BJ (cell line): ENCODE measurements at regions not wholly inside any gene's neighbourhood (a gene's known extent, or its start where the extent isn't known, plus 50 kb on each side); places are given as distances from the start of the nearest gene placed in this dataset.

Experiments
- CTCF ChIA-PET: fragments of 350-600 bp; formaldehyde crosslinking; extraction: SDS; loops from one replicate; lab custom pipeline; 2021; ENCODE audit warnings: antibody characterized with exemption, inconsistent platforms; lab: Yijun Ruan, JAX
- POLR2A ChIA-PET: fragments of 300-600 bp; sonication (Branson Sonifier 250); formaldehyde crosslinking; extraction: SDS; loops from one replicate; lab custom pipeline; 2021; ENCODE audit warnings: antibody characterized with exemption; lab: Charles Lee
- DNase-seq: peaks from one replicate; pipeline ENCODE4 v3.0.0-alpha.2; 2011; ENCODE audit warnings: low read depth
- H3K27me3 ChIP-seq: 2 replicates; pipeline ENCODE4 v1.6.0; 2011; ENCODE audit warnings: low read length; ENCODE audit not compliant: control insufficient read depth, insufficient read depth
- H3K36me3 ChIP-seq: 2 replicates; pipeline ENCODE4 v1.5.1; 2011; ENCODE audit warnings: low read length; ENCODE audit not compliant: control insufficient read depth, insufficient read depth
- H3K4me3 ChIP-seq: 2 replicates; pipeline ENCODE4 v1.5.1; 2011; ENCODE audit warnings: low read depth, mild to moderate bottlenecking, control low read depth, low read length
- TF ChIP-seq, protein P1 (sequence below): IDR thresholded peaks from 2 replicates; pipeline ENCODE4 v1.5.1; 2011; ENCODE audit warnings: low read depth, mild to moderate bottlenecking, control low read depth, inconsistent platforms, low read length, moderate library complexity; ENCODE audit not compliant: insufficient read depth

GRCh38 chr4:23016981-23017380, 324.2 kb downstream of the GBA3 start:
- Histone ChIP-seq H3K27me3 (no peaks in the 10 kb centered on the region), H3K36me3 (no peaks in the 10 kb centered on the region), H3K4me3 (no peak overlapping the region)
- ChIA-PET POLR2A (no interaction called here), CTCF (interaction anchor here (1.1 kb wide), 1 partner anchor 48 kb away, joined by 3 read pairs; no protein-coding TSS in a partner anchor)
- TF ChIP-seq, protein P1, sequence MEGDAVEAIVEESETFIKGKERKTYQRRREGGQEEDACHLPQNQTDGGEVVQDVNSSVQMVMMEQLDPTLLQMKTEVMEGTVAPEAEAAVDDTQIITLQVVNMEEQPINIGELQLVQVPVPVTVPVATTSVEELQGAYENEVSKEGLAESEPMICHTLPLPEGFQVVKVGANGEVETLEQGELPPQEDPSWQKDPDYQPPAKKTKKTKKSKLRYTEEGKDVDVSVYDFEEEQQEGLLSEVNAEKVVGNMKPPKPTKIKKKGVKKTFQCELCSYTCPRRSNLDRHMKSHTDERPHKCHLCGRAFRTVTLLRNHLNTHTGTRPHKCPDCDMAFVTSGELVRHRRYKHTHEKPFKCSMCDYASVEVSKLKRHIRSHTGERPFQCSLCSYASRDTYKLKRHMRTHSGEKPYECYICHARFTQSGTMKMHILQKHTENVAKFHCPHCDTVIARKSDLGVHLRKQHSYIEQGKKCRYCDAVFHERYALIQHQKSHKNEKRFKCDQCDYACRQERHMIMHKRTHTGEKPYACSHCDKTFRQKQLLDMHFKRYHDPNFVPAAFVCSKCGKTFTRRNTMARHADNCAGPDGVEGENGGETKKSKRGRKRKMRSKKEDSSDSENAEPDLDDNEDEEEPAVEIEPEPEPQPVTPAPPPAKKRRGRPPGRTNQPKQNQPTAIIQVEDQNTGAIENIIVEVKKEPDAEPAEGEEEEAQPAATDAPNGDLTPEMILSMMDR = no peak
- no peak for DNase-seq

GRCh38 chr4:23015821-23016220, 323.1 kb downstream of the GBA3 start:
- no peak for DNase-seq
- H3K4me3 ChIP-seq = no peak overlapping the region
- ChIA-PET CTCF (no interaction called here), POLR2A (no interaction called here)
- H3K36me3 ChIP-seq = no peaks in the 10 kb centered on the region
- H3K27me3 ChIP-seq = no peaks in the 10 kb centered on the region
- TF ChIP-seq, protein P1 = no peak

DNA sequence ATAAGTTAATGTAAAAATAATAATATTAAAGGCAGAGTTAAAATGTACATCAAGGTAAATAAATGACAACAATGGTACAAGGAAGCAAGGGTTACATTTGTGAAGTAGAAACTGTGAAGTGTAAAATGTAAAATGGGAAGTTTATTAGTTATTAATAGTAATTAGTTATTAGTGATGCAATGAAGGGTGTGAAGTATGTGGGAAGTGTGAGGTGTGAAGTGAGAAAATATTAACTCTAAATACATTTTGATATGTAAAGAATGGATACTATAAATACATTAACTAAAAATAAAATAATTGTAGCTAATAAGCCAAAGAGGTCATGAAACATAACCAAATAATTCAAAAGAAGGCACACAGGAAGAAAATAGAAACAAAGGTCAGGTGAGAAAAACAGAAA, 316.4 kb downstream of the GBA3 start:
- TF ChIP-seq, protein P1 = no peak
- ChIA-PET CTCF (no interaction called here), POLR2A (no interaction called here)
- no peaks in the 10 kb centered on the region for H3K27me3 ChIP-seq
- no peak for DNase-seq
- H3K4me3 ChIP-seq = no peak overlapping the region
- H3K36me3 ChIP-seq = no peaks in the 10 kb centered on the region

DNA sequence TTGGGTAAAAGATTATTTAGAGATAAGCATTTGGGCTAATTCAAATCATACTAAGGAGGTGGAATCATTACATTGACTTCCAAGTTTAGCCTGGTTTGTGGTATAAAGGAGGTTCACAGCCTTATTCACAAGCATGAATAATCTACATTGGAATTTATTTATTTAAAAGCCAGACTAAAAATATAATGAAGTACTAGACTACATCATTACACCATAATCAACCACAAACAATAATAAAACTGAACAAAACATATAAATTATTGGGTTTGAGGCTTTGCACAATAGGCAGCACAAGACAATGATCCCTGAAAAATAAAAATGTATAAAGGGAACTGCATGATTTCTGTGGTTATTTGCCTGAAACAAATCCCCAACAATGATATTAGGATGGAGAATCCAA, 314.0 kb downstream of the GBA3 start:
- H3K36me3 ChIP-seq = no peaks in the 10 kb centered on the region
- DNase-seq = peak; percentile 77
- H3K4me3 ChIP-seq = no peak overlapping the region
- POLR2A ChIA-PET = no interaction called here
- no peaks in the 10 kb centered on the region for H3K27me3 ChIP-seq
- CTCF ChIA-PET = no interaction called here
- TF ChIP-seq, protein P1 = no peak

GRCh38 chr4:23005691-23006090, 313.0 kb downstream of the GBA3 start:
- TF ChIP-seq, protein P1 = no peak
- ChIA-PET CTCF (interaction anchor here (1.2 kb wide), 1 partner anchor 14 kb away, joined by 3 read pairs; no protein-coding TSS in a partner anchor), POLR2A (no interaction called here)
- DNase-seq = no peak
- no peaks in the 10 kb centered on the region for H3K27me3 ChIP-seq
- no peak overlapping the region for H3K4me3 ChIP-seq
- no peaks in the 10 kb centered on the region for H3K36me3 ChIP-seq
